Activated CD8-positive, alpha-beta memory T cell treated with anti-CD3 and anti-CD28 coated beads, Interleukin-2, amount 50 U/mL, for 48 hours (primary cell): ENCODE measurements at regions not wholly inside any gene's neighbourhood (a gene's known extent, or its start where the extent isn't known, plus 50 kb on each side); places are given as distances from the start of the nearest gene placed in this dataset.
"Not testable (repeated sequence)": the region's sequence is repeated elsewhere in the genome, so short reads cannot be mapped to it uniquely, and the experiment has no call there.

Experiments
- DNase-seq: peaks from one replicate; pipeline ENCODE4 v3.0.0-alpha.2; 2020

DNA sequence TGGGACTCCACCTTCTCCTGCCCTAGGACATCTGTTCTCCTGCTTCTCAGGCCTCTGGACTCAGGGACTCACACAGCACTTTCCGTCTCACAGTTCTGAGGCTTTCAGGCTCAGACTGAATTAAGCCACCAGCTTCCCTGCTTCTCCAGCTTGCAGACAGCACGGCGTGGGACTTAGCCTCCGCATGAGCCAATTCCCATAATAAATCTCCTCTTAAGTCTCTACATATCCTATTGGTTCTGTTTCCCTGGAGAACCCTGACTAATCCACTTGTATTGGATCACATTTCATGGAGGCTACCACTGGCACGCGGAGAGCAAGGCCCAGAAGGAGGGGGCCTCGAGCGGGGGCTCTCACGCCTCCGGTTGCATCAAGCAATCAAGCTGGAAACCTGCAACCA is 1313.6 kb downstream of the TBC1D22A start:
- DNase-seq: no peak

- no peak for DNase-seq
Measured at GRCh38 chr22:48075604-48076003, 1313.2 kb downstream of the TBC1D22A start.

DNA sequence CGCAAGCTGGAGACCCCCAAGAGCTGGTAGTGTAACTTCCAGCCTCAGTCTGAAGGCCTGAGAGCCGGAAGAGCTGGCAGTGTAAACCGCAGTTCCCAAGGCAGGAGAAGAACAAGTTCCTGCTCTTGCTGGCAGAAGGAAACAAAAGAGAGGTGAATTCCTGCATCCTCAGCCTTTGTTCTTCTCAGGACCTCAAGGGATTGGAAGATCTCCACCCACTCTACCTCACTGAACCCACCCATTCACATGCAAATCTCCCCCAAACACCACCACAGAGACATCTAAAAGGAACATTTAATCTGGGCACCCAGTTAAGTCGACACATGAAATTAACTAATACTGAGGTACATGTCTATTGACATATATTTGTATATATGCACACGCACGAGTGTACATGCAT is 1310.3 kb downstream of the TBC1D22A start:
- no peak for DNase-seq

DNA sequence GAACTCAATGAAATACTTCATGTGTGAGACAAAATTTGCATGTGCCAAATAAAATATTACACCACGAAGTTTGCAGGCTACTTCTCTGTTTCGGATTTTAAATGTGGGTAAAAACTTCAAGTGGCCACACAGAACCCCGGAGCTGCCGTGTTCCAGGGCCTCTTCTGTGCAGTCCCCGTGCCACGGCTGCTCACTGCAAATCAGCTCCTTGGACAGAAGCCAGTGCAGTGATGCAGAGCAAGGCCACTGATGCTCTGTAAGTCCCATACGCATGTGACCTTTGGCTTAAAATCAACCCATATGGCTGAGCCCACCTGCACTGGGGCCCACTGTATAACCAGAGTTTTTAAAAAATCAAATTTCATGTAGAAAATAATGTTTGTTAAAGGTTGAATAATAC is 1309.4 kb downstream of the TBC1D22A start:
- no peak for DNase-seq

GRCh38 chr22:48071305-48071704 is 1308.9 kb downstream of the TBC1D22A start:
- DNase-seq: no peak

GRCh38 chr22:48070760-48071159 is 1308.3 kb downstream of the TBC1D22A start:
- DNase-seq: no peak

GRCh38 chr22:48070083-48070482 is 1307.6 kb downstream of the TBC1D22A start:
- no peak for DNase-seq

DNA sequence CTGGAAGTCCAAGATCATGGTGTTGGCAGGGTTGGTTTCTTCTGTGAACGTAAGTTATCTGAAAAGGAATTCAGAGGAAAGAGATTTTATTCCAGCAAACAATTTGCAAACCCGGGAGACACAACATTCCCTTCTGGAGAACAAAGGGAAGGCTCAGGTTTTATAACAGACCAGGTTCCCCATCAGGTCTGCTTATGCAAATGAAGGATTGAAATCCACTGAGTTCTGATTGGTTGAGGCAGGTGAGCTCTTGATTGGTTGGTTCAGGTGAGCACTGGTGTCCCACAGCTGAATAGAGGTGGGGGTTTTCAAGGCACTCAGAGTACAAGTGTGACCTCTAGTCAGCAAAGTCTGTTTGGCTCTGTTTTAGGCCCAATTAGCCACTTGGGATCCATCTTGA is 1306.8 kb downstream of the TBC1D22A start:
- DNase-seq: no peak

- DNase-seq: no peak
Measured at GRCh38 chr22:48068323-48068885, 1306.0 kb downstream of the TBC1D22A start.

DNA sequence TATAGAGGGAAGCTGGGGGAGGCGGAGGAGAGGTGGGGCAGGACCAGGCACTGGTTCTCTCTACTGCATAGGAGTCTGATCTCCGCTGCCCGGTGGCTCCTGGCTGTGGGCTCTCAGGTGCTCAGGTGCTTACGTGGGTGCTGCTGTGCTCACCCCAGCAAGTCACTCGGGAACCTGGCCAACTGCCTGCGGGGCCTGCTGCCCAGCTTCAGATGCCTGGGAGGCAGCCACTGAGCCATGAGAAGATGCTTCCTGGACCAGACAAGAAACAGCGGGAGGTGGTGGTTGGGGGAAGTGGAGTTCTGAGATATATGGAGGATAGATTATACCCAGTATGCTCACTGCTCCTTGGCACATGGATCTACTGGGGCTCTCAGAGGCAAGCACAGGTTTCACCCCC is 1303.4 kb downstream of the TBC1D22A start:
- DNase-seq: no peak

- DNase-seq: no peak
Measured at GRCh38 chr22:48061726-48062125, 1299.3 kb downstream of the TBC1D22A start.

- no peak for DNase-seq
Measured at GRCh38 chr22:48060266-48060665, 1297.8 kb downstream of the TBC1D22A start.

DNA sequence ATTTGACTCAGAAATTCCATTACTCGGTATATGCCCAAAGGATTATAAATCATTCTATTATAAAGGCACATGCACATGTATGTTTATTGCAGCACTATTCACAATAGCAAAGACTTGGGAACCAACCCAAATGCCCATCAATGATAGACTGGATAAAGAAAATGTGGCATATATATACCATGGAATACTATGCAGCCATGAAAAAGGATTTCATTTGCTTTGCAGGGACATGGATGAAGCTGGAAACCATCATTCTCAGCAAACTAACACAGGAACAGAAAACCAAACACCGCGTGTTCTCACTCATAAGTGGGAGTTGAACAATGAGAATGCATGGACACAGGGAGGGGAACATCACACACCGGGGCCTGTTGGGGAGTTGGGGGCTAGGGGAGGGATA is 1297.1 kb downstream of the TBC1D22A start:
- not testable (repeated sequence) for DNase-seq

GRCh38 chr22:48057116-48057835 is 1294.8 kb downstream of the TBC1D22A start:
- no peak for DNase-seq

- peak; percentile 8 for DNase-seq
Measured at GRCh38 chr22:48055827-48056226, 1293.4 kb downstream of the TBC1D22A start.

DNA sequence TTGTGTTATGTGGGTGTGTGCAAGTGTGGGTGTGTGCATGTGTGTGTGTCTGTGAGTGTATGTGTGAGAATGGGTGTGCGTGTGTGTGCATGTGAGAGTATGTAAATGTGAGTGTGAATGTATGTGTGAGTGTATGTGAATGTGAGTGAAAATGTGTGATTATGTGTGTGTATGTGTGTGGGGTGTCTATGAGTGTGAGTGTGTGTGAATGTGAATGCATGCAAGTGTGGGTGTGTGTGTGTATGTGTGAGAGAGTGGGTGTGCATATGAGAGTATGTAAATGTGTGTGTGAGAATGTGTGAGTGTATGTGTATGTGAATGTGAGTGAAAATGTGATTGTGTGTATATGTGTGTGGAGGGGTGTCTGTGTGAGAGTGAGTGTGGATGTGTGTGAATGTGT is 1292.7 kb downstream of the TBC1D22A start:
- no peak for DNase-seq

DNA sequence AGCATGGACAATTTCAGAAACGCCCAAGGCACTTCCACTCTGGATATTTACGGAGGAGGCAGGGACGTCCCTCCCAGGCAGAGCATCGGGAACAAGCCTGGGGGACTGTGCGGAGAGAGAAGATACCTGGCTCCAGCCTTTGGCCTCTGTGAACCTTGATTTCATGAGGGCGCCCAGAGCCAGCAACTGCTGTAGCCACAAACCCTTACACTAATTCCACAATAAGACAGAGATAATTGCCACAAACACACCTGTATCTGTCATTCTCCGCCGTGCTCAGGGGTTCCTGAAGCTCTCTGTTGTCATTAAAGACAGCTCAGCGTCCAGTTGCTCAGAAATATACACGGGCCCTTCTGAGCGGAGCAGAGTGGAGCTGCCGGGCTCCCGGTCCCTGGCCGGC is 1292.1 kb downstream of the TBC1D22A start:
- DNase-seq: no peak

GRCh38 chr22:48053973-48054372 is 1291.5 kb downstream of the TBC1D22A start:
- DNase-seq: no peak

GRCh38 chr22:48053486-48053885 is 1291.0 kb downstream of the TBC1D22A start:
- DNase-seq: no peak

GRCh38 chr22:48052621-48052890 is 1290.1 kb downstream of the TBC1D22A start:
- DNase-seq: no peak

GRCh38 chr22:48051796-48052620 is 1289.6 kb downstream of the TBC1D22A start:
- no peak for DNase-seq

DNA sequence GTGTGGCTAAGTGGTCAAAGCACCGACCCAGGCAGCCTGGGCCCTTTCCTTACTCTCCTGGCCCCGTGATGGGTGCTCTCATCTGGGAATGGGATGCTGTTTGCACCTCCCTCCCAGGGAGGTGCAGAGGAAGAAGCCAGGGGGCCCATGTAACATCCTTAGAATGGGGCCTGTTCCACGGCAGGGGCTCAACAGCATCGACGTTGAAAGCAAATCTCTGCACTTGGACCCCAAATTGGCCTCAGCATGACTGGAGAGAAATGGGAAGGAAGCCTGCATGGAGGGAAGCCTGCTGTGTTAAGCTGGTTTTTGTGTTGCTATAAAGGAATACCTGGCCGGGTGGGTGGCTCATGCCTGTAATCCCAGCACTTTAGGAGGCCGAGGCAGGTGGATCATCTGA is 1288.4 kb downstream of the TBC1D22A start:
- no peak for DNase-seq

DNA sequence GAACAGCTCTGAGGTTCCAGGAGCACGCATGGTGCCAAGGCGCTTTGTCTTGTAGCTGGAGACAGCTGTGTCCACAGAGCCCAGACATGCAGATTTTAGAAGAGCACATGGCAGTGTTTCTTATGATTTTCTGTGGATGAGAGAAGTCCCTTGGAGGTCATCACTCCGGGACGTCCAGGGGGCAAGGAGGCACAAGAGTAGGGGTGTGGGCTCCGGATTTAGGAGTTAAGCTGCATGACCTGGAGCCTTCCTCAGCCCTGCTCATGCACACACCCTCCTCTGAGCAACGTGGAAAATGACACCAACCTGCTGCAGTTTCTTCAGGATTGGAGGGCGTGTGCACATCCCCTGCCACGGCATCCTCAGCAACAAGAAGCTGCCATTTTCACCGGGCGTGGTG is 1286.7 kb downstream of the TBC1D22A start:
- no peak for DNase-seq

DNA sequence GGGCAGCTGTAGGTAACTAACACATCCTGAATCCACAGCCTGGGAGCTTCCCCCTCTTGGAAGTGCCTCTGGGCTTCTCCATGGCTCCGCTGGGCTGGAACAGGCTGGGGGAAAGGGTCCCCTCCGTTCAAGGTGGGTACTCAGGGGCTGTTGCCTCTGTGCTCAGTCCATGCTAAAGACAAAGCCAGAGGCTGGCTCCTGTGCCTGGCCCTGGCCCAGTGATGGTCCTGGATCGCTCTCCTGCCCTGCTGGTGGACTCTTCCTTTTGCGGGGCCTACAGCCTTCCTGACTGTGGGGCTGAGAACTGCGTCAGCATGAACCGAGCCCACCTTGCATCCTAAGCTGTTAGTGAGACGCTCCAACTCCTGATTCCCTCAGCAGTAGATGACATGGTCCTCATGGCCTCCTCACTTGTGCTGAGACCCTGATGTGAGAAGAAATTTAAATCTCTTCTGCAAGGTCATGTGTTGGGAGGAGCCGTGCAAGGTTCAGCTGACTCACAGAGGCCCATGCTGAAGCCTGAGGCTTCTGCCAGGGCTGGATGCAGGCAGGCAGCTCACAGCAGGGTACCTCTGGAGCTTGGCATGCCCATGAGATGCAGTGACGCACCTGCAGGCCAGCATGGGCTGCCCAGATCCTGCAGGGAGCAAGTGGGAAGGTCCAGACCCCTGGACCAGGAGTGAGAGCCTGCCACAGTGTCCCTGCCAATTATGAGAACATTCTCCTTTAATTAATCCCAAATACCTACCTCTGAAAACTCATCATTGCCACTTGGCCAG is 1285.5 kb downstream of the TBC1D22A start:
- DNase-seq: no peak
